ENCODE measurements at regions not wholly inside any gene's neighbourhood (a gene's known extent, or its start where the extent isn't known, plus 50 kb on each side); places are given as distances from the start of the nearest gene placed in this dataset.

DNA sequence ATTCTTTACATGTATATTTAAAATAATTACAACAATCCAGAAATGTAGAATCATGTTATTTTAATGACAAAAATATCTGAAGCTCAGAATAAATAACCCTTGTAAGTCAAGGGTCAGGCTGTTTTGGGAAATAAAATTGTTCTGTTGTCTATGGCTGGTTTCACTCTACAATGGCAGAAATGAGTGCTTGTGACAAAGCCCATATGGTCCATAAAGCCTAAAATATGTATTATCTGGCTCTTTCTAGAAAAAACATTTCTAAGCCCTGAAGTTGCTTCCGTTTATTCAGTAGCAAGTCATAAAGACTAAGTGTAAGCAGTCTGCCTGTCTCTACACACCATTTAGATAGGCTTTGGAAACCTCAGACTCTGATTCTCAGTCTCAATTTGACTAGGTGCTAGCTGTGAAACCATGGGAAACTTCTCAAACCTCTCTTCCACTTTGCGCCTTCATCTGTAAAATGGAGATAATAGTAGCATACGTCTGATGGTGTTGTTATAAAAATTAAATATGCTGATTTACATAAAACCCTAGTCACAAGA, 365.7 kb upstream of the CA10 start:
- TF ChIP-seq POLR2A (IDR thresholded peaks at IDR 0.05): no peak
- TF ChIP-seq, protein P1, sequence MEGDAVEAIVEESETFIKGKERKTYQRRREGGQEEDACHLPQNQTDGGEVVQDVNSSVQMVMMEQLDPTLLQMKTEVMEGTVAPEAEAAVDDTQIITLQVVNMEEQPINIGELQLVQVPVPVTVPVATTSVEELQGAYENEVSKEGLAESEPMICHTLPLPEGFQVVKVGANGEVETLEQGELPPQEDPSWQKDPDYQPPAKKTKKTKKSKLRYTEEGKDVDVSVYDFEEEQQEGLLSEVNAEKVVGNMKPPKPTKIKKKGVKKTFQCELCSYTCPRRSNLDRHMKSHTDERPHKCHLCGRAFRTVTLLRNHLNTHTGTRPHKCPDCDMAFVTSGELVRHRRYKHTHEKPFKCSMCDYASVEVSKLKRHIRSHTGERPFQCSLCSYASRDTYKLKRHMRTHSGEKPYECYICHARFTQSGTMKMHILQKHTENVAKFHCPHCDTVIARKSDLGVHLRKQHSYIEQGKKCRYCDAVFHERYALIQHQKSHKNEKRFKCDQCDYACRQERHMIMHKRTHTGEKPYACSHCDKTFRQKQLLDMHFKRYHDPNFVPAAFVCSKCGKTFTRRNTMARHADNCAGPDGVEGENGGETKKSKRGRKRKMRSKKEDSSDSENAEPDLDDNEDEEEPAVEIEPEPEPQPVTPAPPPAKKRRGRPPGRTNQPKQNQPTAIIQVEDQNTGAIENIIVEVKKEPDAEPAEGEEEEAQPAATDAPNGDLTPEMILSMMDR (IDR thresholded peaks at IDR 0.05 in 4 of 5, conservative IDR thresholded peaks at IDR 0.05 in 1 of 5): no peak
- H3K27me3 ChIP-seq: no peaks in the 10 kb centered on the region
- no peaks in the 10 kb centered on the region for H3K4me1 ChIP-seq
- intact Hi-C loops (cut with DNase I; ENCODE audit: low total_unique reads) (no loop called here), in situ Hi-C loops (cut with MboI; ENCODE audit: low sequenced_read_pairs in 4 of 4) (no loop called here)
- ATAC-seq (no peak), DNase-seq (no peak)
- no peaks in the 10 kb centered on the region for H3K36me3 ChIP-seq
- no peak overlapping the region for H3K4me3 ChIP-seq
- H3K27ac ChIP-seq: no peak overlapping the region
- no peaks in the 10 kb centered on the region for H3K9me3 ChIP-seq

DNA sequence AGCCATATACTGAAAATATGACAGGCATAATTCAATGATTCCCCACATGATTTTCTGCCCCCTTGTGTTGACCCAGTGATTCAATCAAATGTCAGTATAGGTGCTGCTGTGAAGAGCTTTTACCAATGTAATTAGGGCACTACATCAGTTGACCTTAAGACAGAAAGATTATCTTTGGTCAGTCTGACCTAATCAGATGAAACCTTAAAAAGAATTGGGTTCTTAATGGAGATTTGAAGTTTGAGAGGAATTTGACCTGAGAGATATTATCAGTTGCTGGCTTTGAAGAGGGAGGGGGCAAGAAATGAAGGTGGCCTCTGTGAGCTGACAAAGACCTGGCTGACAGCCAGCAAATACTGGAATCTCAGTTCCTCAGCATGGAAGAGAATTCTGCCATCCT, 358.7 kb upstream of the CA10 start:
- Histone ChIP-seq H3K4me1 (no peaks in the 10 kb centered on the region), H3K27me3 (no peaks in the 10 kb centered on the region), H3K9me3 (no peaks in the 10 kb centered on the region), H3K4me3 (no peak overlapping the region), H3K27ac (no peak overlapping the region), H3K36me3 (no peaks in the 10 kb centered on the region)
- TF ChIP-seq, protein P1 (IDR thresholded peaks at IDR 0.05 in 4 of 5, conservative IDR thresholded peaks at IDR 0.05 in 1 of 5): no peak
- no peak for TF ChIP-seq POLR2A (IDR thresholded peaks at IDR 0.05)
- no peak for ATAC-seq
- in situ Hi-C loops (cut with MboI; ENCODE audit: low sequenced_read_pairs in 4 of 4) (no loop called here), intact Hi-C loops (cut with DNase I; ENCODE audit: low total_unique reads) (no loop called here)
- no peak for DNase-seq

DNA sequence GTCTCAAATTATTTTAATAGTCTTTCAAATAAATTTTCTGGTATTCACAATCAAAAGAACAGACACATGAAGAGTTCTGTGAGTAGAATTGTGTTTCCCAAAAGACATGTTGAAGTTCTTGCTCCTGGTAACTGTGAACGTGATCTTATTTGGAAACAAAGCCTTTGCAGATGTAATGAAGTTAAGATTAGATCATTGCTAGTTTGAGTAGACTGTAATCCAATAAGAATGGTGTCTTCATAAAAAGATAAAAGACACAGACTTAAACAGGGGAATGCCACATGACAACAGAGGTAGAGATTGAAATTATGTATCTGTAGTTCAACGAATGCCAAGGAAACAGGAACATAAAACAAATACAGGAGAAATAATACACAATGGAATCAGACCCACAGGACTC, 357.4 kb upstream of the CA10 start:
- Histone ChIP-seq H3K27ac (no peak overlapping the region), H3K4me3 (no peak overlapping the region), H3K27me3 (no peaks in the 10 kb centered on the region), H3K36me3 (no peaks in the 10 kb centered on the region), H3K9me3 (no peaks in the 10 kb centered on the region), H3K4me1 (no peaks in the 10 kb centered on the region)
- intact Hi-C loops (cut with DNase I; ENCODE audit: low total_unique reads) (no loop called here), in situ Hi-C loops (cut with MboI; ENCODE audit: low sequenced_read_pairs in 4 of 4) (no loop called here)
- DNase-seq (no peak), ATAC-seq (no peak)
- TF ChIP-seq POLR2A (IDR thresholded peaks at IDR 0.05): no peak
- TF ChIP-seq, protein P1 (IDR thresholded peaks at IDR 0.05 in 4 of 5, conservative IDR thresholded peaks at IDR 0.05 in 1 of 5): no peak

DNA sequence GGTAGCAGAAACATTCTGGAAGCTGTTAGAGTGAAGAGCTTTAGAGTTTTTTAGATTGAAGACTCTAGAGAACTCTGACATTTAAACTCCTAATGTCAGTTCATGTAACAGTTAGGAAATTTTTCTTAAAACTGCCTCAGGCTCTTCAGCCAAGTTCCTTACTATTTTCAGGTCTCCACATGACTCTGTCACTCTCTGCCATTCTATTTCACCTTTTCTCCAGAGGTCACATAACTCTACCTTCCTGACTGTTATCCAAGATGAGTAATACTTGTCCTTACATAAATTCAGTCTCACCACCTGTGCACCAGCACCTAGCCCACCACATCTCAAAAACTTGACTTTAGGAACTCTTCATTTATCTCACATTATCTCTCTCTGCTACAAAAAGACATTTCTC, 347.1 kb upstream of the CA10 start:
- TF ChIP-seq, protein P1 (IDR thresholded peaks at IDR 0.05 in 4 of 5, conservative IDR thresholded peaks at IDR 0.05 in 1 of 5): no peak
- no peak for TF ChIP-seq POLR2A (IDR thresholded peaks at IDR 0.05)
- no peak overlapping the region for H3K4me3 ChIP-seq
- no peak for DNase-seq
- intact Hi-C loops (cut with DNase I; ENCODE audit: low total_unique reads): no loop called here
- ATAC-seq: peak; percentile 50 to 69
- no peaks in the 10 kb centered on the region for H3K36me3 ChIP-seq
- no peaks in the 10 kb centered on the region for H3K9me3 ChIP-seq
- peaks cover 0 to 17% of the 10 kb centered on the region in 2 donors for H3K4me1 ChIP-seq
- no peaks in the 10 kb centered on the region for H3K27me3 ChIP-seq
- in situ Hi-C loops (cut with MboI; ENCODE audit: low sequenced_read_pairs in 4 of 4): no loop called here
- H3K27ac ChIP-seq: no peak overlapping the region

DNA sequence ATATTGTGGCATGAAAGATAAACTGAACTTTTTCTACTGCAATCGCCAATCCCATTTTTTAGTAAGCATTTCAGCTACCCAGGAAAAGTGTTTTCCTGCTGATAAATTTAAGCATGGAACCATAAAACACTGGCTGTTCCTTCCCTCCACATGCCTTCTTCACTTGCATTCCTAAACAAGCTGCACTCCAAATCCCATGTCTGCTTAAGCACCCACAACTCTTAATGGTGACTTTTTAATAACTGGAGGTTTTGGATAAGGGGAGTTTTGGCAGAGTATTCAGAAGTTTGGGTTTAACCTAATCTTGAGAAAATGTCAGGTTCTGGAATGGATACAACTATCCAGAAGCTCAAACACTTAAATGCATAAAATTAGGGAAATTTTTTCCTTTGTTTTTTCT, 345.6 kb upstream of the CA10 start:
- Histone ChIP-seq H3K27ac (no peak overlapping the region), H3K9me3 (no peaks in the 10 kb centered on the region), H3K36me3 (no peaks in the 10 kb centered on the region), H3K4me3 (no peak overlapping the region), H3K27me3 (no peaks in the 10 kb centered on the region), H3K4me1 (peaks cover 0 to 17% of the 10 kb centered on the region in 2 donors)
- ATAC-seq (no peak), DNase-seq (no peak)
- in situ Hi-C loops (cut with MboI; ENCODE audit: low sequenced_read_pairs in 4 of 4) (no loop called here), intact Hi-C loops (cut with DNase I; ENCODE audit: low total_unique reads) (no loop called here)
- no peak for TF ChIP-seq POLR2A (IDR thresholded peaks at IDR 0.05)
- TF ChIP-seq, protein P1 (IDR thresholded peaks at IDR 0.05 in 4 of 5, conservative IDR thresholded peaks at IDR 0.05 in 1 of 5): no peak
